AG04449 (cell line): ENCODE measurements at regions not wholly inside any gene's neighbourhood (a gene's known extent, or its start where the extent isn't known, plus 50 kb on each side); places are given as distances from the start of the nearest gene placed in this dataset.

Source experiments
- CTCF ChIA-PET: fragments of 350-600 bp; formaldehyde crosslinking; extraction: SDS; loops from one replicate; lab custom pipeline; 2021; ENCODE audit warnings: antibody characterized with exemption; lab: Yijun Ruan, JAX
- POLR2A ChIA-PET: fragments of 400-600, 350-600 bp; formaldehyde crosslinking; extraction: SDS; loops from one replicate; lab custom pipeline; 2020; ENCODE audit warnings: antibody characterized with exemption, inconsistent platforms; lab: Yijun Ruan, JAX
- DNase-seq: peaks from one replicate; pipeline ENCODE4 v3.0.0-alpha.2; 2010; ENCODE audit warnings: low read depth, low spot score
- H3K4me3 ChIP-seq: 2 replicates; pipeline ENCODE4 v1.5.1; 2011; ENCODE audit warnings: low read depth, mild to moderate bottlenecking, control low read depth, low read length
- CTCF ChIP-seq: IDR thresholded peaks from one replicate; pipeline ENCODE4 v1.5.1; 2011; ENCODE audit warnings: mild to moderate bottlenecking, moderate library complexity, low read length, control low read depth, inconsistent platforms; ENCODE audit not compliant: insufficient read depth; ENCODE audit errors: missing control alignments

GRCh38 chr1:4856396-4856795 lies 202.0 kb downstream of the AJAP1 start:
- no peak overlapping the region for H3K4me3 ChIP-seq
- ChIA-PET CTCF (no interaction called here), POLR2A (no interaction called here)
- no peak for TF ChIP-seq CTCF
- DNase-seq: no peak

- no peak for TF ChIP-seq CTCF
- H3K4me3 ChIP-seq: no peak overlapping the region
- DNase-seq: no peak
- POLR2A ChIA-PET: no interaction called here
- CTCF ChIA-PET: no interaction called here
Observed at GRCh38 chr1:4854367-4854766, 200.0 kb downstream of the AJAP1 start.

GRCh38 chr1:4853904-4854303 lies 199.5 kb downstream of the AJAP1 start:
- ChIA-PET CTCF (no interaction called here), POLR2A (no interaction called here)
- no peak for TF ChIP-seq CTCF
- DNase-seq: no peak
- H3K4me3 ChIP-seq: no peak overlapping the region

- CTCF ChIA-PET: no interaction called here
- no peak for DNase-seq
- POLR2A ChIA-PET: no interaction called here
- TF ChIP-seq CTCF: no peak
- no peak overlapping the region for H3K4me3 ChIP-seq
Observed at GRCh38 chr1:4851385-4852065, 197.1 kb downstream of the AJAP1 start.

- TF ChIP-seq CTCF: no peak
- no peak for DNase-seq
- CTCF ChIA-PET: no interaction called here
- H3K4me3 ChIP-seq: no peak overlapping the region
- POLR2A ChIA-PET: no interaction called here
Observed at GRCh38 chr1:4848431-4848830, 194.0 kb downstream of the AJAP1 start.

GRCh38 chr1:4847711-4848110 lies 193.3 kb downstream of the AJAP1 start:
- no peak overlapping the region for H3K4me3 ChIP-seq
- DNase-seq: no peak
- ChIA-PET POLR2A (no interaction called here), CTCF (no interaction called here)
- TF ChIP-seq CTCF: no peak
